Natural killer cell (primary cell): ENCODE measurements at regions not wholly inside any gene's neighbourhood (a gene's known extent, or its start where the extent isn't known, plus 50 kb on each side); places are given as distances from the start of the nearest gene placed in this dataset.

ENCODE experiments used
- ATAC-seq, 3 donors: fragments of 150-1000 bp in 2 of 3; fragments of 200-7000 bp in 1 of 3; cut with Tn5 transposase; 1 replicate in 1 of 3; 2 replicates in 2 of 3; pipeline ENCODE4 v1.10.0; 2021; ENCODE audit warnings: mild to moderate bottlenecking in 2 of 3, moderate library complexity in 2 of 3
- DNase-seq, 2 donors: peaks; one replicate each; pipeline versions ENCODE4 v3.0.0 to v3.0.0-alpha.2; 2013 to 2021; ENCODE audit warnings: mixed read lengths in 1 of 2
- H3K27ac ChIP-seq: one replicate; pipeline ENCODE4 v1.5.1; 2013; ENCODE audit warnings: mild to moderate bottlenecking, low read length
- H3K27me3 ChIP-seq: one replicate; pipeline ENCODE4 v1.6.1; 2013; ENCODE audit warnings: low read length; ENCODE audit not compliant: control insufficient read depth, insufficient read depth
- H3K36me3 ChIP-seq: one replicate; pipeline ENCODE4 v1.6.1; 2013; ENCODE audit warnings: low read length; ENCODE audit not compliant: control insufficient read depth, insufficient read depth
- H3K4me1 ChIP-seq: one replicate; pipeline ENCODE4 v1.6.1; 2013; ENCODE audit warnings: low read length; ENCODE audit not compliant: control insufficient read depth, insufficient read depth
- H3K4me3 ChIP-seq: one replicate; pipeline ENCODE4 v1.5.1; 2013; ENCODE audit warnings: low read length
- H3K9me3 ChIP-seq: one replicate; pipeline ENCODE4 v1.6.1; 2013; ENCODE audit warnings: low read length; ENCODE audit not compliant: control insufficient read depth, insufficient read depth
- H3K27ac Mint-ChIP-seq, 2 donors: one replicate each; pipeline ENCODE4 v1.8.0; 2022; ENCODE audit warnings: mild to moderate bottlenecking in 2 of 2, mixed read lengths in 2 of 2, moderate library complexity in 1 of 2
- H3K27me3 Mint-ChIP-seq, 2 donors: one replicate each; pipeline ENCODE4 v1.8.0; 2022; ENCODE audit warnings: low read depth in 2 of 2, mixed read lengths in 2 of 2
- H3K36me3 Mint-ChIP-seq: one replicate; pipeline ENCODE4 v1.8.0; 2022; ENCODE audit warnings: mixed read lengths
- H3K4me1 Mint-ChIP-seq, 2 donors: one replicate each; pipeline ENCODE4 v1.8.0; 2022; ENCODE audit warnings: mixed read lengths in 2 of 2
- H3K4me3 Mint-ChIP-seq: one replicate; pipeline ENCODE4 v1.8.0; 2022; ENCODE audit warnings: mild to moderate bottlenecking, moderate library complexity, mixed read lengths
- H3K9me3 Mint-ChIP-seq, 2 donors: one replicate each; pipeline ENCODE4 v1.8.0; 2022; ENCODE audit warnings: mixed read lengths in 2 of 2
- WGBS: methylation state at CpG from one replicate; pipeline ENCODE4 v1.1.7; 2013; ENCODE audit warnings: missing lambda C conversion rate; ENCODE audit not compliant: insufficient coverage; 5-methylcytosine and 5-hydroxymethylcytosine counted together
- intact Hi-C: fragments of 100-400 bp; cut with micrococcal nuclease; formaldehyde crosslinking; loops from one replicate; pipeline ENCODE4 v1.14.2; 2022
- TF ChIP-seq, protein P1 (sequence below): fragments of 200-600 bp; IDR thresholded peaks from one replicate; pipeline ENCODE4 v1.8.0; 2022; ENCODE audit warnings: antibody characterized with exemption

DNA sequence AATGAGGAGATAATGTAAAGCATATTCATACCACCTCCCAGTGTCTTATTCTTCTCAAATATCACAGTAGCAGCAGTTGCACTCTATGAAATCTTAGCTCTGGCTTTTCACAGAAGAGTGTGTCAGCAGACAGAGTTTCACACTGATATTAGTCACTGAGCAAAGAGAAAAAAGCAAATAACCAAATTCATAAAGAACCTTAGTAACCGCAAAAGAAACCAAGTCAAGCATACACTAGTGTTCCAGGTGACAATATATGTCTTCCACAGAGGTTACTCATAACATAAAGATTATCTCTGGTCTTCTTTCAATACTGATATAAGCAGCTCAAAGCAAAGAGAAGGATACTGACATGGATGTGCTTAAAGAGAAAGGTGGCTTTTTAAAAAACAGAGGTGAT is 181.7 kb upstream of the EDNRA start:
- H3K27me3 ChIP-seq: no peaks in the 10 kb centered on the region
- no peak overlapping the region for H3K4me3 ChIP-seq
- Mint-ChIP-seq H3K4me3 (no peak overlapping the region), H3K9me3 (peaks cover 3 to 10% of the 10 kb centered on the region in 2 donors), H3K27me3 (no peaks in the 10 kb centered on the region), H3K36me3 (peaks cover 5% of the 10 kb centered on the region), H3K4me1 (no peaks in the 10 kb centered on the region), H3K27ac (no peak overlapping the region)
- WGBS: 100% methylated on average over 1 of the region's 1 CpG
- DNase-seq (no peak), ATAC-seq (no peak)
- H3K4me1 ChIP-seq: no peaks in the 10 kb centered on the region
- TF ChIP-seq, protein P1, sequence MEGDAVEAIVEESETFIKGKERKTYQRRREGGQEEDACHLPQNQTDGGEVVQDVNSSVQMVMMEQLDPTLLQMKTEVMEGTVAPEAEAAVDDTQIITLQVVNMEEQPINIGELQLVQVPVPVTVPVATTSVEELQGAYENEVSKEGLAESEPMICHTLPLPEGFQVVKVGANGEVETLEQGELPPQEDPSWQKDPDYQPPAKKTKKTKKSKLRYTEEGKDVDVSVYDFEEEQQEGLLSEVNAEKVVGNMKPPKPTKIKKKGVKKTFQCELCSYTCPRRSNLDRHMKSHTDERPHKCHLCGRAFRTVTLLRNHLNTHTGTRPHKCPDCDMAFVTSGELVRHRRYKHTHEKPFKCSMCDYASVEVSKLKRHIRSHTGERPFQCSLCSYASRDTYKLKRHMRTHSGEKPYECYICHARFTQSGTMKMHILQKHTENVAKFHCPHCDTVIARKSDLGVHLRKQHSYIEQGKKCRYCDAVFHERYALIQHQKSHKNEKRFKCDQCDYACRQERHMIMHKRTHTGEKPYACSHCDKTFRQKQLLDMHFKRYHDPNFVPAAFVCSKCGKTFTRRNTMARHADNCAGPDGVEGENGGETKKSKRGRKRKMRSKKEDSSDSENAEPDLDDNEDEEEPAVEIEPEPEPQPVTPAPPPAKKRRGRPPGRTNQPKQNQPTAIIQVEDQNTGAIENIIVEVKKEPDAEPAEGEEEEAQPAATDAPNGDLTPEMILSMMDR: no peak
- H3K36me3 ChIP-seq: no peaks in the 10 kb centered on the region
- intact Hi-C loops: no loop called here
- no peak overlapping the region for H3K27ac ChIP-seq
- H3K9me3 ChIP-seq: no peaks in the 10 kb centered on the region

DNA sequence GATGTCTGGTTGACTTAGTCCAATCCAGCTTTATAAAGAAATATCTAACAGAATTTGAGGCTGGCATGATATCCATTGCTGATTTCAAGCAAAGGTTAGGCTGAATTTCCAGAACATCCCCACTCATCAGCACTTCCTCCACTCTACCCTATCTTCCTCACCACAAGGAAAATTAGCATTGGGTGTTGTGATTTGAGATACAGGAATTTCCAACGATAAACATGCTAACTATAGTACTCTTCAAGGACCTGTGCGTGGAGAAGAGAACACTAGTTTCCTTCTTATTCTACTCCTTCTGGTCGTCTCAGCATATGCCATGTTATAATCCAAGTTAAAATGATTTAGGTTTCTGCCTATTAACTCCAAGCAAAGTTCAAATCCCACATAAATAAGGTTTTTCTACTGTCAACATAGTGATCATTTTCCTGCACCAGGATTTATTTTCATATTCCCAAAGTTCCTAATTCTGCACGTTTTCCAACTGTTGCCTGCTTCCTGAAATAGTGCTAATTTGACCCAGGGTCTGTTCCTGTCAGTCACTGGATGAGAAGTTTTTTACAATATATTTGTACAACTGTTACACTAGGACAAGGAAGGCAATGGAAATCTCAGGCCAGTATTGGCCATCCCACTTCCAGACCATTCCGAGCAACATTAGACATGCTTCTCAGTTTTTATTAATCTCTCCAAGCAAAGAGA is 177.6 kb upstream of the EDNRA start:
- H3K27ac ChIP-seq: no peak overlapping the region
- no peaks in the 10 kb centered on the region for H3K9me3 ChIP-seq
- Mint-ChIP-seq H3K4me1 (no peaks in the 10 kb centered on the region), H3K4me3 (no peak overlapping the region), H3K27ac (no peak overlapping the region), H3K36me3 (no peaks in the 10 kb centered on the region), H3K9me3 (peaks cover 0 to 3% of the 10 kb centered on the region in 2 donors), H3K27me3 (no peaks in the 10 kb centered on the region)
- H3K4me1 ChIP-seq: no peaks in the 10 kb centered on the region
- DNase-seq (no peak), ATAC-seq (no peak)
- H3K36me3 ChIP-seq: no peaks in the 10 kb centered on the region
- H3K4me3 ChIP-seq: no peak overlapping the region
- intact Hi-C loops: no loop called here
- WGBS: 70% methylated on average over 5 of the region's 5 CpGs
- no peaks in the 10 kb centered on the region for H3K27me3 ChIP-seq
- TF ChIP-seq, protein P1: no peak

DNA sequence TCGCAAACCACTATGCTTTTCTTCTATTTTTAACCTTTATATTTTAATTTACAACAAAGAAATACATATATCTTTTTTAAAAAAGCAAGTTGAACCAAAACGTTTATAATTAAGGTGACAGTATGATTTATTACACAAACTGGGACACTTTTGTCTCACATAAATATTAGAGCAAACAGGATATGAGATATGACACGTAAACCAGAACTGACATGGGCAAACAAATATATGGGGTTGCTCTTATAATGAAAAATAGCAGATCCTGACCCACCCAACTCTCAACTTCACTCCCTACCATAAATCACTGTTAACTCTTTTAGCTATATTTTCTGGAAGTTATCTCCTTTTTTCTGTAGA is 177.0 kb upstream of the EDNRA start:
- H3K4me1 ChIP-seq: no peaks in the 10 kb centered on the region
- H3K27me3 ChIP-seq: no peaks in the 10 kb centered on the region
- no peak for DNase-seq
- H3K4me1 Mint-ChIP-seq: no peaks in the 10 kb centered on the region
- no peak for ATAC-seq
- no peak overlapping the region for H3K4me3 ChIP-seq
- no peaks in the 10 kb centered on the region for H3K36me3 Mint-ChIP-seq
- intact Hi-C loops: no loop called here
- H3K9me3 ChIP-seq: no peaks in the 10 kb centered on the region
- H3K9me3 Mint-ChIP-seq: peaks cover 0 to 3% of the 10 kb centered on the region in 2 donors
- H3K27ac Mint-ChIP-seq: no peak overlapping the region
- H3K36me3 ChIP-seq: no peaks in the 10 kb centered on the region
- WGBS: no CpG with 5 or more reads among the region's 3 CpGs
- H3K4me3 Mint-ChIP-seq: no peak overlapping the region
- H3K27ac ChIP-seq: no peak overlapping the region
- H3K27me3 Mint-ChIP-seq: no peaks in the 10 kb centered on the region
- TF ChIP-seq, protein P1: no peak
